HUDEP-2 (cell line): ENCODE measurements at regions not wholly inside any gene's neighbourhood (a gene's known extent, or its start where the extent isn't known, plus 50 kb on each side); places are given as distances from the start of the nearest gene placed in this dataset.
"Not testable (repeated sequence)": the region's sequence is repeated elsewhere in the genome, so short reads cannot be mapped to it uniquely, and the experiment has no call there.

Experiments used
- DNase-seq, 76 experiments: peaks; one replicate each; lab custom pipeline; 2025; ENCODE audit not compliant: unreplicated experiment in 76 of 76; lab: John Stamatoyannopoulos, UW

- DNase-seq, result no peak
These were observed 838.6 kb downstream of the RPS29 start for GRCh38 chr14:48747561-48748089.

- no peak for DNase-seq
These were observed 842.0 kb downstream of the RPS29 start for GRCh38 chr14:48744202-48744601.

DNA sequence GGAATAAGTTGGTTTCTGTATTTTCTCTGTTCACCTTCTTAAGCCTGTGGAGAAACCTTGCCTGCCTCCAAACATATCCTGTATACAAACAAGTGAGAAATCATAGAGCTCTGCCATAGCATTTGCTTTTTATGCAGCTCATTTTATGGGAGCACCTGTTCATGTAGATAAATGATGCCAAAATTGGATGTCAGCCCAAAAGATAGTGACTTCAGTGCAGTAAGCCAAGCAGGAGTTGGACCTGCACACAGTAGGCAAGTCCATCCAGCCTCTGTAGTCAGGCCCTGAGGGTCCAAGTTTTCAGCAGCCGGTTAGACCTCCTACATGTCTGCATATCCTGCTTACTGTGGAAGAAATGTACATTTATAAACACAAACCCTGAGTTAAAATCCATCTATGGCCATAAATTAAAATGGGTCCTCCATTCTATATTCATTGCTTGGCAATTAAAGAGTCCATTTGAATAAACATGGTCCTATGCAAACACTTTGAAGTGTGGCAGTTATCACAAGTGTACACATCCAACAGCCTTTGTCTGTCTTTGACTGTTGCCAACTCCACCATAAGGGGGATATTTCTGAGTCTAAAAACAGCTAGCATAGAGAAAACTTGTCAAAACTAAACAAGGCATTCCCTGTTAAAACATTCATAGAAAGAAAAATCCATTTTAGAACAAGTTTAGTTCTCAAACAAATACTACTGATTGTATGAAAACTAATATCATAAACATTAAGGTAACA, 847.8 kb downstream of the RPS29 start:
- DNase-seq, result no peak

- no peak for DNase-seq
These were observed 850.6 kb downstream of the RPS29 start for GRCh38 chr14:48735607-48736006.

DNA sequence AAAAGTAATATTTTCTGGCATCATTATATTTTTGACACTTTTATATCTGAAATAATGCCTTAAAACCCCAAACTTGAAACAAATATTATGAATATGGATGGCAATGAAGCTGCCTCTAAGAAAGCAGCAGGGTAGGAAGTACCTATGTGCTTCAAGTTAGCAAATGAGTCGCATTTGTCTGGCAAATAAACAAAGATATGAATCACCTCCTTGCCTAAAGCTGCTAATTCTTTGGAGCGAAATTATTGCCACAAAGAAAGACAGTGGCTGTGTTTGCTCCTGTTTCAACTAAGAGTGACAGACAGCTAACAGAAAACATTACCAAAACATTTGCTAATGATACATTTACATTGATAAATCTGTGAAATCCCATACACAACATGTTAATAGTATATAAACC, 854.9 kb downstream of the RPS29 start:
- no peak for DNase-seq

- DNase-seq, result no peak
These were observed 860.0 kb downstream of the RPS29 start for GRCh38 chr14:48726080-48726642.

DNA sequence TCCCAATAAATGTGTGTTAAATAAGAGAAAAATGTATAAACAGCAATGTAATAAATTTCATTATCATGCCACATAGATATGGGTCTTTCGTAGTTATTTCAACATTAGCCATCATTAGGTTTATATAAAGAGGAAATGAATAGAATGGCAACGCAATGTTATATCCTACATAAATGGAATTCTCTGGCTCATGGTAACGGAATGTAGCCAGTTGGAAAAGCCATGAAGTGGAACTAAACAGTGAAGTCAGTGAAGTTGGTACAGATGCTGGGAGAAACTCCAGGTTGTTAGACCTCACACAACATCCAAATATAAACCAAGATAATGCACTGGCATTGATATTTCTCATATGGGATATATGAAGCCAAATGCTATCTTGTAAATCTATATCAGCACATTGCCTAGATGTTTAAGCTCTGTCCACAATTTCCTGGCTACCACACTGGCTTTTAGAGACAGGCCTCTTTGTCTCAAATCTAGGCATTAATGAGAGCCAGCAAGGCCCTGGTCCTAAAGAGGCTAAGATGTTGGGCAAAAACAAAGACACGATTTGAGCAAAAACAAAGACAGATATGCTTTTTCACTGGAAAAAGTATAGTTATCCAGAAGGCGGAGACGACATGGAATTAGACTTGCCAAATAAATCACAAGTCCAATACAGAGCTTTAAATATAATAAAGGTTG, 861.0 kb downstream of the RPS29 start:
- DNase-seq, result no peak

DNA sequence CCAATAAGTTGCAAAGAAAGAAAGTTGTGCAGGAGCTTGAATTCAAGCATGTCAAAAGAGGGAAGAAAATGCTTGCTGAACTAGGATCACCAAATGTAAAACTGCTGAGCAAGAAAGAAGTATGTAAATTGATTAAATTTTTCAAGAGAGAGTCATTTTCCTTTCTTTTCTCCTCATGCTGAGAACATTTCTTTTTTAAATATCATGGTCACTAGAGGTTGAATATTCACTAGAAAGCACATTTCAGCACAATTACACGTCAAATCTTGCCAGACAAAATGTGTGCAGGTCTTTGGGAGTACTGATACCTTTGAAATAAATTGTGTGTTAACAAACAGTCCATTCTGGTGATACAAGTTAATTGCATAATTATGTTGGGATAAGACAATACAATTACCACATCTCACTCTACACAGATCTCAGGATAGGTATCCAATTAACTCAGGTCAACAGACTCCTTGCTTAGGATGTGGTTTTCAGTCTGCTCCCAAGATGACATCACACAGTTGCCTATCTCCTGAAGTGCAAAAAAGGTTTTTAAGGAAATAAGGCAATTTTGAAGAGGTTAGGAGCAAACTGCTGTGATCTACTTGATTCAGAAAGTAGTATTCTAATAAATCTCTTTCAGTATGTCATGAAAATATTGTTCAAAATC, 862.2 kb downstream of the RPS29 start:
- no peak for DNase-seq

- no peak for DNase-seq
These were observed 871.8 kb downstream of the RPS29 start for GRCh38 chr14:48714366-48714765.

DNA sequence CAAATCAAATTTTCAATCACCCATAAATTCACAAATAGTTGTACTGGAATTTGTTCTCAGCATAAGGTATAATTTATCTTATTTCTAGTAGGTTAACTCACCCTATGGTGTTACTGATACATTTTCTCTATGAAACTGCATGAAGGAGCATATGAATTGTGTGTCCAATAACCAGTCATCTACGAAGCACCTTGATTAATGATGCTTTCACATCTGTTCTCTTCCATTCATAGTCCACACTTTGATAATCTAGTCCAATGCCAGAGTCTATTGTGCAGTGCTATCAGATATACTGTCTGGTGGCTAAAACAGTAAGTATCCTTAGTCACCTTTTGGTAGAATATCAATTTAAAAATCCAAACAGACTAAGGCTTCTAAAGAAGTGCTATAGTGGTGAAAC, 876.0 kb downstream of the RPS29 start:
- no peak for DNase-seq

DNA sequence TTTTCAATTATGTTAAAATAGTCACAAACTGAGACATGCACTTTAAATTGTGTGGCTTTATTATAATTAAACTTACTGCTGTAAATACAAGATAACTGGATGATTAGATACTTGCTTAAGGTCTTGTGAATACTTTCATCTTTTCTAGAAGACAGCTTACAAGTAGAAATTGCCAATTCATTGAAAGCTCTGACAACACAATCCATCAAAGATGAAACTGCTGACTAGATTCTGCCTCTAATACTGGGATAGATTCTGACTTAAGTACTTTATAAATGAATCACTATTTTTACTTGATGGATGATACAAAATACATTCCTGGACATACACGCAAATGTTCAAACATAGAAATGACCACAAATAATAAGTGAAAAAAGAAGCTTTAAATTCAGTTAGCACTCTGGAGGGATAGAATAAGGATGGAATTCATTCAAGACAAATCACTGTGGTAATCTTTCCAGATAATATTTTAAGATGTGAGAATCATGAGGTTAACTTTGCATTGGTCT, 876.8 kb downstream of the RPS29 start:
- DNase-seq, result no peak

GRCh38 chr14:48704639-48705038, 881.5 kb downstream of the RPS29 start:
- no peak for DNase-seq

DNA sequence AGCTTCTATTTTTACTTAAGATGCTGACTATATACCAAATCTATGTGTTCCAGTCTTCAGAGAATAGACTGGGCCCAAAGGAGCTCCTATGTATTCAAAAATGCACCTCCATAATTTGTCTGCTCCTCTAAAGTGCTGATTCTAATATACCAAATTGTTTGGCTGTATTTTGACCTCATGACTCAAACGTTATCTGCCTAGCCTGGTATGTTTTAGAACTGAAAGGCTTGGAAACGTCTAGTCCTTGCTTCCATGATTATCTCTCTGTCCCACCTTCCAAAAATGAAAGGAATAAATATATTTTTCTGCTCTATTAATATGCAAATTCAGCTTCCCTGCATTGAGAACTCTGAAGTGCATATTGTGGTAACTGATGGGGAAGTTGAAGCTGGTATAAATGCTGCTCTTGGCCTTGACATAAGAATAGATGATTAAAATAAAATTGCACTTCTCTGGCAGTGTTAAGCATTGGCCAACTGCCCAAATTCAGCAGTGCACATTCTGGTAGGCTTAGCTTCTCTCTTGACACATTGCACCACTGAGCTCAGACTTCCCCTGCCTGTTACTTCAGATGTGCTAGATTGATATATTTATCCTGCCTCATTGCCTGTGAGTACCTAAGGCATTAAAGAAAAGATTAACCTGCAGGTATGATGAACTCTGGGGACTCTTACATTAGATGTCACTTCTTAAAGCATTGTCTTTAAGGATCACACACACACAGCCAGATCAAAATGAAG, 882.3 kb downstream of the RPS29 start:
- DNase-seq, result no peak

DNA sequence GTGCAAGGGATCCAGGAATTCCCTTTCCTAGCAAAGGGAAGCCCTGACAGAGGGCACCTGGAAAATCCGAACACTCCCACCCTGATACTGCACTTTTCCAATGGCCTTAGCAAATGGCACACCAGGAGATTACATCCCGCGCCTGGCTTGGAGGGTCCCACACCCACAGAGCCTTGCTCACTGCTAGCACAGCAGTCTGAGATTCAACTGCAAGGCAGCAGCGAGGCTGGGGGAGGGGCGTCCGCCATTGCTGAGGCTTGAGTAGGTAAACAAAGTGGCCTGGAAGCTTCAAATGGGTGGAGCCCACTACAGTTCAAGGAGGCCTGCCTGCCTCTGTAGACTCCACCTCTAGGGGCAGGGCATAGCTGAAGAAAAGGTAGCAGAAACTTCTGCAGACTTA, 888.8 kb downstream of the RPS29 start:
- DNase-seq, result not testable (repeated sequence)

DNA sequence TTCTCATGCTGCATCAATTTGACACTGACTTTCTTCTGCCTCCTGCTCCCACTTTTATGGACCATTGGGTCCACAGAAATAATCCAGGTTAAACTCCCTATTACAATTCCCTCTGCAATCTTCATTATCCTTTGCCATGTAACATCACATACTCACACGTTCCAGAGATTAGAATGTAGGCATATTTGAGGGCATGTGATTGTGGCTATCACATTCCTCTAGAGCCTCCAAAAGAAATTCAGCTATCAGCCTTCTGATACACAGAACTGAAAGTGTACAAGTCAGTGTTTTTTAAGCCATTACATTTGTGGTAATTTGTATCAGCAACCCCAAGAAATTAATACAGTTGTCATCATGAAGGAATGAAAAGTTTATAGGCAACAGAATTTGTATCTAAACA, 892.4 kb downstream of the RPS29 start:
- DNase-seq, result no peak

- DNase-seq, result no peak
These were observed 895.8 kb downstream of the RPS29 start for GRCh38 chr14:48690349-48690748.

- no peak for DNase-seq
These were observed 899.5 kb downstream of the RPS29 start for GRCh38 chr14:48686650-48687049.

- DNase-seq, result no peak
These were observed 913.7 kb downstream of the RPS29 start for GRCh38 chr14:48672506-48672905.

GRCh38 chr14:48670939-48671338, 915.2 kb downstream of the RPS29 start:
- DNase-seq, result no peak

DNA sequence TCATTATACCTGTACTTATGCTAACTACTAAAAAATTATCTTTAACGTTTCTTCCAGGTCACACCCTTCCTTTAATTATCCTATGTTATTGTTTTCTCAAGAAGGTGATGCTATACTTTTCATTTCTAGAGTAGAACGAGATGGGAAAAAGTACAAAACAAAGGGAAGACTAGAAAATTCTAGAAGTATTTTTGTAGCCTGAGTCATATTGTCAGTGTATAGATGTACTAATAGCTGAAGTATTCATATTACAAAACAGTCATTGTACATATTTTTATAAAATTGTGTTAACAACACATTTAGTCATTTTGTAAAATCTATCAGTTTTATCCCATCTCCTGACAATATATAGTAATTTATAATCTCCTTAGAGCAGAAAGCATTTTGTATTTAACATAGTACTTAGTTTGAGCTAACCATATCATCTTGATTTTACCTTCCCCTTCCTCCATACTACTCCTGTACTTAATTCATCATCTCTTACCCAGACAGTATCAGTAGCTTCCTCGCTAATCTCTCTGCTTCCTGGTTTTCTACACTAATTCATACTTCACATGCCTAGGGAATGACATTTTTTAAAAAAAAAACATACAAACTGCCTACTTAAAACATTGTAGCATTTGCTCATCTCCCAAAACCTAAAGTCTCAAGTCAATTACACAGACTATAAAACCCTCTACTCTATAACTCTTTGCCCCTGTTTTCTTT, 920.9 kb downstream of the RPS29 start:
- no peak for DNase-seq
